ENCODE measurements at regions not wholly inside any gene's neighbourhood (a gene's known extent, or its start where the extent isn't known, plus 50 kb on each side); places are given as distances from the start of the nearest gene placed in this dataset.

DNA sequence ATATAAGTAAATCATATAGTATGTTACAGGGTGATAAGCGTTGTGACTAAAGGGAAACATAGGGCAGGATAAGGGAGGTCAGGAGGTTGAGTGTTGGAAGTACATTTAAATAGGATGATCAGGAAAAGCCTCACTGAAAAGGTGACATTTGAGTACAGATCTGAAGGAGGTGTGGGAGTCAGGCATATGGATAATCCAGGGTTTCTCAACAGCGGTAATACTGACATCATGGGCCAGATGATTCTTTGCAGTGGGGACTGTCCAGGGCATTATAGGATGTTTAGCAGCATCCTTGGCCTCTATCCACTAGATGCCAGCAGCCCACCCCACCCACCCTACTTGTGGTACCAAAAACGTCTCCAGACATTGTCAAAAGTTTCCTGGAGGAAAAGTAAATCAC lies 292.6 kb upstream of the PREP start:
- TF ChIP-seq, protein P1, sequence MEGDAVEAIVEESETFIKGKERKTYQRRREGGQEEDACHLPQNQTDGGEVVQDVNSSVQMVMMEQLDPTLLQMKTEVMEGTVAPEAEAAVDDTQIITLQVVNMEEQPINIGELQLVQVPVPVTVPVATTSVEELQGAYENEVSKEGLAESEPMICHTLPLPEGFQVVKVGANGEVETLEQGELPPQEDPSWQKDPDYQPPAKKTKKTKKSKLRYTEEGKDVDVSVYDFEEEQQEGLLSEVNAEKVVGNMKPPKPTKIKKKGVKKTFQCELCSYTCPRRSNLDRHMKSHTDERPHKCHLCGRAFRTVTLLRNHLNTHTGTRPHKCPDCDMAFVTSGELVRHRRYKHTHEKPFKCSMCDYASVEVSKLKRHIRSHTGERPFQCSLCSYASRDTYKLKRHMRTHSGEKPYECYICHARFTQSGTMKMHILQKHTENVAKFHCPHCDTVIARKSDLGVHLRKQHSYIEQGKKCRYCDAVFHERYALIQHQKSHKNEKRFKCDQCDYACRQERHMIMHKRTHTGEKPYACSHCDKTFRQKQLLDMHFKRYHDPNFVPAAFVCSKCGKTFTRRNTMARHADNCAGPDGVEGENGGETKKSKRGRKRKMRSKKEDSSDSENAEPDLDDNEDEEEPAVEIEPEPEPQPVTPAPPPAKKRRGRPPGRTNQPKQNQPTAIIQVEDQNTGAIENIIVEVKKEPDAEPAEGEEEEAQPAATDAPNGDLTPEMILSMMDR (IDR thresholded peaks at IDR 0.05; ENCODE audit: insufficient read depth, low read depth, low read length), result no peak
- no peak for TF ChIP-seq EZH2 (IDR thresholded peaks at IDR 0.05; ENCODE audit: insufficient read depth, low read length)
